Ascending aorta (tissue), 2 donors: ENCODE measurements at regions not wholly inside any gene's neighbourhood (a gene's known extent, or its start where the extent isn't known, plus 50 kb on each side); places are given as distances from the start of the nearest gene placed in this dataset.

ENCODE experiments used
- DNase-seq, 2 donors: peaks; one replicate each; pipeline ENCODE4 v3.0.0-alpha.2; 2019; ENCODE audit warnings: low spot score in 2 of 2
- H3K27ac ChIP-seq, 2 donors: fragments of 200-600 bp; sonication (generic); one replicate each; pipeline ENCODE4 v1.5.1; 2016 to 2017; ENCODE audit warnings: mild to moderate bottlenecking in 1 of 2
- H3K27me3 ChIP-seq: fragments of 200-600 bp; sonication (generic); one replicate; pipeline ENCODE4 v1.5.1; 2017
- H3K36me3 ChIP-seq, 2 donors: fragments of 200-600 bp; sonication (generic); one replicate each; pipeline ENCODE4 v1.5.1; 2016
- H3K4me1 ChIP-seq, 2 donors: fragments of 200-600 bp; sonication (generic); one replicate each; pipeline ENCODE4 v1.5.1; 2016 to 2017; ENCODE audit warnings: mild to moderate bottlenecking in 1 of 2
- H3K4me3 ChIP-seq, 2 donors: fragments of 200-600 bp; sonication (generic); one replicate each; pipeline ENCODE4 v1.5.1; 2016 to 2017; ENCODE audit warnings: mild to moderate bottlenecking in 1 of 2
- H3K9me3 ChIP-seq, 2 donors: fragments of 200-600 bp; sonication (generic); one replicate each; pipeline ENCODE4 v1.5.1; 2016
- CTCF ChIP-seq, 3 experiments: fragments of 200-600 bp in 2 of 3; fragments of 450-650 bp in 1 of 3; sonication (generic) in 2 of 3; IDR thresholded peaks; one replicate each; pipeline ENCODE4 v1.5.1; 2016 to 2019; ENCODE audit warnings: antibody characterized with exemption in 3 of 3, mild to moderate bottlenecking in 1 of 3, moderate library complexity in 1 of 3
- intact Hi-C: fragments of 100-400 bp; cut with DNase I; formaldehyde crosslinking; loops from one replicate; pipeline ENCODE4 v1.15.1; 2023

DNA sequence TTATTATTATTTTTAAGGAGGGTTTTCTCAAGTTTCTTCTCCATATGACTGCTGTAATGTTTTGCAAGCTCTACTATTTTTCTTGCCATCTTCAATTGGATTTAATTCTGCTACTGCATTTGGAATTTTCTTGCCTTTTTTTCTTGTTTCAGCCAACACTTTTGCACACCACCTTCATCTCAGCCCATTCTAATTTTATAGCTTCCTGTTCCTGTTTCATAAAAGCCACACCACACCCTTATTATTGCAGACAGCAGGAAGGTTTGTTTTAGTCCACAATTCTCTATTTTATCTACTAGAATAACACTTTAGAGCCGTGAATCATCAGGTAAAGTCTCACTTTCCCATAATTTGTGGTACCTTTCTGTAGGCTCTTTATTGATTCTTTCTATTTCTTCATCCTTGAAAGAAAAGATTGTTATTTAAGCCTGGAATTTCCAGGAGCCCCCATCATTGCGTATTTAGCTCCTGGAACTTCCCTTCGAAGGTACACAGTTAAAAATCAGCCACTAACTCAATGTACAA, 209.3 kb upstream of the TBX20 start:
- no peaks in the 10 kb centered on the region for H3K36me3 ChIP-seq
- intact Hi-C loops, result no loop called here
- TF ChIP-seq CTCF (IDR thresholded peaks at IDR 0.05), result no peak
- no peak overlapping the region for H3K4me3 ChIP-seq
- no peaks in the 10 kb centered on the region for H3K27me3 ChIP-seq
- no peak overlapping the region for H3K27ac ChIP-seq
- no peak for DNase-seq
- H3K4me1 ChIP-seq, result no peaks in the 10 kb centered on the region
- no peaks in the 10 kb centered on the region for H3K9me3 ChIP-seq

DNA sequence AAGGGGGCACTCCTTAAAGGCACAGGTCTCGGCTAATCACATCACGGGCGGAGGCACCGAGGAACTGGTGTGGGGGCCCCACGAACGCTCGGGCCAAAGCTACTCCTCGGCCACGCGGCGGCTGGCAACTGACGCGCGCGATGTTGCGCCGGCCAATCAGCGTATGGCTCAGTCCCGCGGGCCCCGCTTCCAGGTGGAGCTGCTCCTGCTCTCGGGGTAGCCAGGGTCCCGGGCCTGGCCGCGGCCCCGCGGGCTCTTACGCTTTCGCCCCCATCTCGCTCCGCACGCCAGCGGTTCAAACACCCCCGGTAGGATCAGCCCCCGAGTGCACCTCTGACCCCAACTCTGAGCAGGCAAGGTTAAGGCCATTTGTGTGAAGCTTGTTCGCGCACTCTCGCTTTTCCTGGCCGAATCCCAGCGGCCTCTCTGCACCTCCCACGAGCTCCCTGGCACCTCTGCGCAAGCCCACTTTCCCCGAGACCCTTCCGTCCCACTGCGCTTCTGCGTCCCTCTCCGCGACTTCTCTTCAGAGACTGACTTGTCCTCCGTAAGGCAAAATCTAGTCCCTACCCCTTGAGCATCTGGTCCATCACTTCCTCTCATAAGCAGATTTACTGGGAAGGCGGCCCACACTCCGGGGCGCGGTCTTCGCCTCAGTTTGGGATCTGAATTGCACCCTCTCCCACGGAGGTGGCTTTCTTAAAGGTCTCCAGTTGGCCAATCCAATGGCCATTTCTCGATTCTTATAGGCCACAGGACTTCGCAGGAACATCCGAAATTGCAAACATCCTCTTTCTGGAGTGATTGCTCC, 200.9 kb upstream of the TBX20 start:
- Histone ChIP-seq H3K27ac (no peak overlapping the region), H3K27me3 (no peaks in the 10 kb centered on the region), H3K4me3 (no peak overlapping the region), H3K4me1 (no peaks in the 10 kb centered on the region), H3K9me3 (peaks cover 0 to 3% of the 10 kb centered on the region in 2 donors), H3K36me3 (no peaks in the 10 kb centered on the region)
- no peak for DNase-seq
- intact Hi-C loops, result no loop called here
- TF ChIP-seq CTCF (IDR thresholded peaks at IDR 0.05), result no peak

DNA sequence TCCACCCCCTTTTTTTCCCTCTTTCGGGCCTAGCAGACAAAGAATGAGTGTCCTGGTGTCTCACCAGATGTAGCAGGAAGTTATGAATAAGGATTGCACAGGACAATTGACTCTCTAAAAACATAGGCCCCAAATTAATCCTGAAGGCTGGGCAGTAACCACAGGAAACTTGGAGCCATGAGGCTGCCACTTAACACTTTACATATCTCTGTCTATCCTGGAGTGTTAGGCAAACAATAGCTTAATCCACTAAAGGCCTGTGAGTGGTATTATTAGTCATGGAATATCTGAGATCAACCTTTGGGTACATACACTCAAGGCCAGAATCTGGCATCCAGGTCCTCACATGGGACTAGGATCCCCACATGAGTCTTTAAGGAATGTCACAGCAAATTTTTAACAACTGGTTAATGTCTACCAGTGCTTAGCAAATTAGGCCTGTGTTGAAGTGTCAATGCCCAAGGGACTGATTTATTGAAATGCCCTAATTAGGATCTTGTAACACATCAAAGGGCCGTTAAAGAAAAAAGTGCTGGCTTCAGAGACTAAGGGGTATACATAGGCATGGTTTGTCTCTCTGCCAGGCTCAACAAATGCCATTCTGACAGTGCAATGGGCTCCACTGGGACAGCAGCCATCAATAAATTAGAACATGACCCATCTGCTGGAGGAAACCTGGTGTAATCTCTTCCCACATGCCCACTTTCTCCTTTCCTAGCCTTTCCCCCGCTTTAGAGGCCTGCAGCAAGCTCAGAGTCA, 196.7 kb upstream of the TBX20 start:
- Histone ChIP-seq H3K4me1 (no peaks in the 10 kb centered on the region), H3K36me3 (no peaks in the 10 kb centered on the region), H3K27ac (no peak overlapping the region), H3K4me3 (no peak overlapping the region), H3K9me3 (no peaks in the 10 kb centered on the region), H3K27me3 (no peaks in the 10 kb centered on the region)
- TF ChIP-seq CTCF (IDR thresholded peaks at IDR 0.05), result no peak
- intact Hi-C loops, result no loop called here
- DNase-seq, result no peak

DNA sequence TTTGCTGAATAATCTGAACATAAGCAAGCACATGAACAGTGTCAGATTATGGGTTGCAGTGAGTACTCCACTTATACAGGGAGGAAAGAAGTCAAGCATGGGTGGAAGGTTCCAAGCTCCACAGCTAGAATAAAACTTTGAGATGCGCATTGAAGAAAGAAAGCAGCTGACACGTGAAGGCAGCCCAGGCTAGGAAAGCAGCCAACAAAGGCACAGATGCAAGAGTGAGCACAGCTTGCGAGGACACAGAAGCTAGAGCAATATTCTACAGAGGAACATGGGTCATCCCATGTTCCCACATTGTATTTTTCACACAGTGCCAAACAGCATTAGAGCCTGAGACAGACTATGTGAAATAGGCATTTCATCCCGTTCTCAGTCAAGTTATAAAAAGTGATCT, 194.6 kb upstream of the TBX20 start:
- Histone ChIP-seq H3K4me1 (no peaks in the 10 kb centered on the region), H3K9me3 (no peaks in the 10 kb centered on the region), H3K4me3 (no peak overlapping the region), H3K27me3 (no peaks in the 10 kb centered on the region), H3K36me3 (no peaks in the 10 kb centered on the region), H3K27ac (no peak overlapping the region)
- intact Hi-C loops, result no loop called here
- TF ChIP-seq CTCF (IDR thresholded peaks at IDR 0.05), result no peak
- DNase-seq, result no peak

GRCh38 chr7:35446091-35446490, 192.2 kb upstream of the TBX20 start:
- no peaks in the 10 kb centered on the region for H3K9me3 ChIP-seq
- DNase-seq, result no peak
- H3K4me1 ChIP-seq, result no peaks in the 10 kb centered on the region
- H3K27me3 ChIP-seq, result no peaks in the 10 kb centered on the region
- intact Hi-C loops, result no loop called here
- TF ChIP-seq CTCF (IDR thresholded peaks at IDR 0.05), result no peak
- H3K27ac ChIP-seq, result no peak overlapping the region
- no peaks in the 10 kb centered on the region for H3K36me3 ChIP-seq
- no peak overlapping the region for H3K4me3 ChIP-seq
